Cardiac fibroblast (primary cell): ENCODE measurements at regions not wholly inside any gene's neighbourhood (a gene's known extent, or its start where the extent isn't known, plus 50 kb on each side); places are given as distances from the start of the nearest gene placed in this dataset.

Experiments
- DNase-seq, 2 donors: peaks; one replicate each; pipeline versions ENCODE4 v3.0.0 to v3.0.0-alpha.2; 2010; ENCODE audit warnings: low read depth in 2 of 2
- H3K4me3 ChIP-seq, 2 donors: replicated peaks in 1 of 2; 1 replicate in 1 of 2; 2 replicates in 1 of 2; pipeline ENCODE4 v1.5.1; 2011; ENCODE audit warnings: low read depth in 2 of 2, low read length in 2 of 2, mild to moderate bottlenecking in 2 of 2, moderate library complexity in 1 of 2
- TF ChIP-seq, protein P1 (sequence below): IDR thresholded peaks from one replicate; pipeline ENCODE4 v1.5.1; 2011; ENCODE audit warnings: low read depth, mild to moderate bottlenecking, low read length, inconsistent platforms

DNA sequence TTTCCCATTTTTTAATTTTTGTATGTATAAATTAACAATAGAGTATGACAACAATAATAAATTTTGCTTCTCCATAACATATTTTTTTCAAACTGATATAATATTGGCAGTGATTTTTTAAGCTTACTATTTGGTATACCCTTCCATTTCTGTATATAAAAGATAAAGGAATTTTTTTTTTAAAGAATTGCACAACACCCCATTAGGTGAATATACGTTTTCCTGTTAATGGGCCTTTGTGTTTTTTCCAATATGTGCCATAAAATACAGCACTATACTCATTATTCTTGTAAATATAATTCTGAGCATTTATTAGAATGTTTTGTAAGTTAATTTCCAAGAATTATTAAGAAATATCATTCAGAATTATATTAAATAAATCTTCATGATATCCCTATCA lies 515.2 kb upstream of the RGS18 start:
- H3K4me3 ChIP-seq: no peak overlapping the region
- TF ChIP-seq, protein P1, sequence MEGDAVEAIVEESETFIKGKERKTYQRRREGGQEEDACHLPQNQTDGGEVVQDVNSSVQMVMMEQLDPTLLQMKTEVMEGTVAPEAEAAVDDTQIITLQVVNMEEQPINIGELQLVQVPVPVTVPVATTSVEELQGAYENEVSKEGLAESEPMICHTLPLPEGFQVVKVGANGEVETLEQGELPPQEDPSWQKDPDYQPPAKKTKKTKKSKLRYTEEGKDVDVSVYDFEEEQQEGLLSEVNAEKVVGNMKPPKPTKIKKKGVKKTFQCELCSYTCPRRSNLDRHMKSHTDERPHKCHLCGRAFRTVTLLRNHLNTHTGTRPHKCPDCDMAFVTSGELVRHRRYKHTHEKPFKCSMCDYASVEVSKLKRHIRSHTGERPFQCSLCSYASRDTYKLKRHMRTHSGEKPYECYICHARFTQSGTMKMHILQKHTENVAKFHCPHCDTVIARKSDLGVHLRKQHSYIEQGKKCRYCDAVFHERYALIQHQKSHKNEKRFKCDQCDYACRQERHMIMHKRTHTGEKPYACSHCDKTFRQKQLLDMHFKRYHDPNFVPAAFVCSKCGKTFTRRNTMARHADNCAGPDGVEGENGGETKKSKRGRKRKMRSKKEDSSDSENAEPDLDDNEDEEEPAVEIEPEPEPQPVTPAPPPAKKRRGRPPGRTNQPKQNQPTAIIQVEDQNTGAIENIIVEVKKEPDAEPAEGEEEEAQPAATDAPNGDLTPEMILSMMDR: no peak
- no peak for DNase-seq

DNA sequence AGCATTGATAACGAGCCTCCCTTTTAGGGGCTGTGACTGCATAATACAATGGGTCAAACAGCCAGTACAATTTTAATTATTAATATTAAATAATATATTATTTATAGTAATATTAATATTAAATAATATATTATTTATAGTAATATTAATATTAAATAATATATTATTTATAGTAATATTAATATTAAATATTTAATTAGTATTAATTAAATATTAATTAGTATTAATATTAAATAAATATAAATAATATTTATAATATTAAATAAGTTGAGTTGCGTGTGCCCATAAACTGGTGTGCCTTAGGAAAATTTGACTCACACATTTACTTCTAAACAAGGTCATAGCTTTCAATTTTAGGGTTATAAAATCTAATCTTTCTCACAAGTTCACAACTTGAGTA lies 509.3 kb upstream of the RGS18 start:
- DNase-seq: no peak
- TF ChIP-seq, protein P1: no peak
- H3K4me3 ChIP-seq: no peak overlapping the region

- TF ChIP-seq, protein P1: no peak
- no peak overlapping the region for H3K4me3 ChIP-seq
- DNase-seq: no peak
Measured at GRCh38 chr1:191662051-191662450, 496.2 kb upstream of the RGS18 start.

GRCh38 chr1:191662746-191663145 lies 495.5 kb upstream of the RGS18 start:
- TF ChIP-seq, protein P1: no peak
- no peak overlapping the region for H3K4me3 ChIP-seq
- no peak for DNase-seq

GRCh38 chr1:191668525-191668924 lies 489.7 kb upstream of the RGS18 start:
- TF ChIP-seq, protein P1: no peak
- no peak for DNase-seq
- no peak overlapping the region for H3K4me3 ChIP-seq

DNA sequence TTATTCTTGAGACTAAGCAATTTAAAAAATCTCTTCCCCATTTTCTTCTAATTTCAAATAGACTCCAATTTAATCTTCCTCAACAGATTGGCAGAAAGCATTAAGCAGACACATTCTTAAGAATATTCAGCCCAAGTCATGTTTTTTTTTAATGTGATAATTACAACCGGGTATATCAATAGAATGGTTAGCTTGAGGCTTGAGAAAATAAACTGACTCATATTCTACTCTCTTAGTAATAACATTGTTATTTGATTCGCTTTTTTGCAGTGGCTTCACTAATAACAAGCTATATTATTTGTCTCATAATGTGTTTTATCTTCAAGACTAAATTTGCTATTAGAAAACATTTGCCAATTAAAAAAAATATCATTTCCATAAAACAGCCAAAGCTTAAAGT lies 488.6 kb upstream of the RGS18 start:
- H3K4me3 ChIP-seq: no peak overlapping the region
- no peak for DNase-seq

DNA sequence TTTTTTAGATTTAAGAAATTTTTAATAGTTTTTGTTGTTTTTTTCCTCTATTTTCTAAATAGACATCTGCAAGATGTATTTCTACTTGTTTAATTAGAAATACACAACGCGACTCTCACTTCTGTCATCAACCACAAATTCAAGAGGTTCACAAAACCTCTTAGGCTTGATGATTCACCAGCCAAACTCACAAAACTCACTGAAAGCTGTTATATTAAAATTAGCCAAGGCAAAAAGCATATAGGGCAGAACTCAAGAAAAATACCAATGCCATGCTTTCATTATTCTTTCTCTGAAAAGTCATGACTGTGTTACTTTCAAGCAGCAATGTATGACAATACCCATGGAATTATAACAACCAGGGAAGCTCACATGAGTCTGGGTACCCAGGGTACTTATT lies 487.0 kb upstream of the RGS18 start:
- no peak overlapping the region for H3K4me3 ChIP-seq
- TF ChIP-seq, protein P1: no peak
- DNase-seq: peak in 1 of 2 donors; percentile 2

More for the DNA sequence above, 488.6 kb upstream of the RGS18 start:
- TF ChIP-seq, protein P1: no peak
